GM06990 (cell line): ENCODE measurements at regions not wholly inside any gene's neighbourhood (a gene's known extent, or its start where the extent isn't known, plus 50 kb on each side); places are given as distances from the start of the nearest gene placed in this dataset.
"Not testable (repeated sequence)": the region's sequence is repeated elsewhere in the genome, so short reads cannot be mapped to it uniquely, and the experiment has no call there.

Source experiments
- DNase-seq: peaks from one replicate; pipeline ENCODE4 v3.0.0-alpha.2; 2011; ENCODE audit not compliant: insufficient read length; ENCODE audit errors: extremely low read depth
- H3K27me3 ChIP-seq: replicated peaks from 2 replicates; pipeline ENCODE4 v1.6.0; 2011; ENCODE audit warnings: low read length; ENCODE audit not compliant: control insufficient read depth, insufficient read depth
- H3K36me3 ChIP-seq: 2 replicates; pipeline ENCODE4 v1.5.1; 2011; ENCODE audit warnings: low read length; ENCODE audit not compliant: control insufficient read depth, insufficient read depth
- H3K4me3 ChIP-seq: replicated peaks from 2 replicates; pipeline ENCODE4 v1.5.1; 2011; ENCODE audit warnings: low read depth, mild to moderate bottlenecking, control low read depth, low read length
- TF ChIP-seq, protein P1 (sequence below): IDR thresholded peaks from 2 replicates; pipeline ENCODE4 v1.5.1; 2011; ENCODE audit warnings: low read length, control low read depth, mild to moderate bottlenecking, inconsistent platforms; ENCODE audit not compliant: insufficient read depth, poor library complexity, severe bottlenecking

- TF ChIP-seq, protein P1, sequence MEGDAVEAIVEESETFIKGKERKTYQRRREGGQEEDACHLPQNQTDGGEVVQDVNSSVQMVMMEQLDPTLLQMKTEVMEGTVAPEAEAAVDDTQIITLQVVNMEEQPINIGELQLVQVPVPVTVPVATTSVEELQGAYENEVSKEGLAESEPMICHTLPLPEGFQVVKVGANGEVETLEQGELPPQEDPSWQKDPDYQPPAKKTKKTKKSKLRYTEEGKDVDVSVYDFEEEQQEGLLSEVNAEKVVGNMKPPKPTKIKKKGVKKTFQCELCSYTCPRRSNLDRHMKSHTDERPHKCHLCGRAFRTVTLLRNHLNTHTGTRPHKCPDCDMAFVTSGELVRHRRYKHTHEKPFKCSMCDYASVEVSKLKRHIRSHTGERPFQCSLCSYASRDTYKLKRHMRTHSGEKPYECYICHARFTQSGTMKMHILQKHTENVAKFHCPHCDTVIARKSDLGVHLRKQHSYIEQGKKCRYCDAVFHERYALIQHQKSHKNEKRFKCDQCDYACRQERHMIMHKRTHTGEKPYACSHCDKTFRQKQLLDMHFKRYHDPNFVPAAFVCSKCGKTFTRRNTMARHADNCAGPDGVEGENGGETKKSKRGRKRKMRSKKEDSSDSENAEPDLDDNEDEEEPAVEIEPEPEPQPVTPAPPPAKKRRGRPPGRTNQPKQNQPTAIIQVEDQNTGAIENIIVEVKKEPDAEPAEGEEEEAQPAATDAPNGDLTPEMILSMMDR: no peak
- Histone ChIP-seq H3K27me3 (no peaks in the 10 kb centered on the region; the same call in 1 of the 2 replicates), H3K4me3 (no peak overlapping the region), H3K36me3 (no peaks in the 10 kb centered on the region)
- DNase-seq: no peak
Observed at GRCh38 chr4:26056406-26056805, 142.4 kb downstream of the SMIM20 start.

- not testable (repeated sequence) for H3K36me3 ChIP-seq, H3K27me3 ChIP-seq, DNase-seq, H3K4me3 ChIP-seq
Observed at GRCh38 chr4:26057839-26058238, 143.8 kb downstream of the SMIM20 start.

GRCh38 chr4:26058537-26058936 is 144.5 kb downstream of the SMIM20 start:
- Histone ChIP-seq H3K27me3 (no peaks in the 10 kb centered on the region; the same call in 1 of the 2 replicates), H3K36me3 (no peaks in the 10 kb centered on the region), H3K4me3 (no peak overlapping the region)
- DNase-seq: no peak
- TF ChIP-seq, protein P1: no peak

GRCh38 chr4:26059391-26060154 is 145.6 kb downstream of the SMIM20 start:
- DNase-seq: no peak
- TF ChIP-seq, protein P1: no peak
- H3K27me3 ChIP-seq: no peaks in the 10 kb centered on the region; the same call in 1 of the 2 replicates
- no peak overlapping the region for H3K4me3 ChIP-seq
- H3K36me3 ChIP-seq: no peaks in the 10 kb centered on the region

DNA sequence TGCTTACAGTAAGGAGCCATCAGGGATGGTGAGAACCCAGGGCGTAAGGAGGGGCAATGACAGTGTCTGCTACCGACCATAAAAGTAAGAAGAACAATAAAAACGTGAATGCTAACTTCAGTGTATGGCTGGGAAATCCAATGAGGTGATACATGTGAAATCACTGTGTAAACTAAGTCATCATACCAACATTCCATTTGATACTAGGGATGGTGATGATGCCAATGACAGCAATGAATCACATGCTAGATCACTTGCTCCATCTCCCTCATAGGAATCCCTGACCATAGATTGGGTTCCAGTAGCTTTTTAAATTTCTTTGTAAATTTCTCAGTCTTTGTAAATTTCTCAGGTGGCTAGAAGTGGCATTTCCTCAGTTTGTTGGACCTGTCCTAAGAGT is 146.3 kb downstream of the SMIM20 start:
- Histone ChIP-seq H3K4me3 (no peak overlapping the region), H3K36me3 (no peaks in the 10 kb centered on the region), H3K27me3 (no peaks in the 10 kb centered on the region; the same call in 1 of the 2 replicates)
- no peak for DNase-seq
- TF ChIP-seq, protein P1: no peak

DNA sequence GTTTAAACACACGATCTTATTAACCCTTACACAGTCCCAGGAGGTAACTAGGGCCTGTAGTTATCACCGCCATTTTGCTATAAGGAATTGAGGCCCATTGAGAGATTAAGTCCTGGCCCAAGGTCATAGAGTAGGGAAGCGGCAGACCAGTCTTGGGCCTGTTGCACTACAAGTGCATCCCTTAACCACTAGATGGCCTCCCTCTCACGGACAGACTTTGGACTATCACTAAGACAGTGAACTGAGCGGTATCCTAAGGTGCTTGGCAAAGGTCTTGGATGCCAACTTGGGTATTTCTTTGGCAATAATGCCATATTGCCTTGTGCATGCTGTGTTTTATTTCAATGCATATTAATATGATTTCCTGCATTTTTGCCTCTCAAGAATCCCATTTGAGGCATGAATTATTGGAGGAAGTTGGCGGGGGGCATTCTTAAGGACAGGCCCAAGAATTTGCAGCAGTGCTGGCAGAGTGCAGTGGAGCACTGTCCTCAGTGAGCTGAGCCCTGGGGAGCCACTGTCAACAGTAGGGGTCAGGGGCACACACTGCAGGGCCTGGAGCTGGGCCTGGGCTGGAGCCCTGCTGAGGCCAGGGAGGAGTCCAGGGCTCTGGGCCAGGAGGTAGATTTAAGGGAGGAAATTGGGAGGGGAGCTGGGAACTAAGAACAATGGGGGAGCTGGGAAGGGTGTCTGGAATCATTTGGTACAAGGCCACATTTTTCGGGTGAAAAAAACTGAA is 147.4 kb downstream of the SMIM20 start:
- no peak overlapping the region for H3K4me3 ChIP-seq
- no peak for DNase-seq
- no peaks in the 10 kb centered on the region for H3K27me3 ChIP-seq
- no peaks in the 10 kb centered on the region for H3K36me3 ChIP-seq
- TF ChIP-seq, protein P1: peak; percentile 79
